ENCODE measurements at regions not wholly inside any gene's neighbourhood (a gene's known extent, or its start where the extent isn't known, plus 50 kb on each side); places are given as distances from the start of the nearest gene placed in this dataset.
"Not testable (repeated sequence)": the region's sequence is repeated elsewhere in the genome, so short reads cannot be mapped to it uniquely, and the experiment has no call there.

- ChIA-PET CTCF (no interaction called here), POLR2A (no interaction called here)
- H3K27me3 Mint-ChIP-seq (ENCODE audit: low read depth): no peaks in the 10 kb centered on the region
- H3K27ac Mint-ChIP-seq: no peak overlapping the region
- TF ChIP-seq E2F1 (CRISPR knock-in tag; IDR thresholded peaks at IDR 0.05) (no peak), ZNF219 (CRISPR knock-in tag; IDR thresholded peaks at IDR 0.05; ENCODE audit: borderline replicate concordance) (no peak), MXD4 (CRISPR knock-in tag; IDR thresholded peaks at IDR 0.05; ENCODE audit: borderline replicate concordance) (no peak), ATF1 (CRISPR knock-in tag; IDR thresholded peaks at IDR 0.05) (no peak), ZNF423 (CRISPR knock-in tag; IDR thresholded peaks at IDR 0.05) (no peak)
- TF ChIP-seq, protein P1, sequence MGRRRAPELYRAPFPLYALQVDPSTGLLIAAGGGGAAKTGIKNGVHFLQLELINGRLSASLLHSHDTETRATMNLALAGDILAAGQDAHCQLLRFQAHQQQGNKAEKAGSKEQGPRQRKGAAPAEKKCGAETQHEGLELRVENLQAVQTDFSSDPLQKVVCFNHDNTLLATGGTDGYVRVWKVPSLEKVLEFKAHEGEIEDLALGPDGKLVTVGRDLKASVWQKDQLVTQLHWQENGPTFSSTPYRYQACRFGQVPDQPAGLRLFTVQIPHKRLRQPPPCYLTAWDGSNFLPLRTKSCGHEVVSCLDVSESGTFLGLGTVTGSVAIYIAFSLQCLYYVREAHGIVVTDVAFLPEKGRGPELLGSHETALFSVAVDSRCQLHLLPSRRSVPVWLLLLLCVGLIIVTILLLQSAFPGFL (CRISPR knock-in tag; IDR thresholded peaks at IDR 0.05; ENCODE audit: borderline replicate concordance): no peak
- TF ChIP-seq, protein P2, sequence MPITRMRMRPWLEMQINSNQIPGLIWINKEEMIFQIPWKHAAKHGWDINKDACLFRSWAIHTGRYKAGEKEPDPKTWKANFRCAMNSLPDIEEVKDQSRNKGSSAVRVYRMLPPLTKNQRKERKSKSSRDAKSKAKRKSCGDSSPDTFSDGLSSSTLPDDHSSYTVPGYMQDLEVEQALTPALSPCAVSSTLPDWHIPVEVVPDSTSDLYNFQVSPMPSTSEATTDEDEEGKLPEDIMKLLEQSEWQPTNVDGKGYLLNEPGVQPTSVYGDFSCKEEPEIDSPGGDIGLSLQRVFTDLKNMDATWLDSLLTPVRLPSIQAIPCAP (CRISPR knock-in tag; IDR thresholded peaks at IDR 0.05): no peak
- no peak for ATAC-seq
- no peaks in the 10 kb centered on the region for H3K4me1 Mint-ChIP-seq
- no peaks in the 10 kb centered on the region for H3K36me3 Mint-ChIP-seq
- DNase-seq (ENCODE audit: low spot score): no peak
- no peaks in the 10 kb centered on the region for H3K9me3 Mint-ChIP-seq
- H3K4me3 Mint-ChIP-seq: no peak overlapping the region
Measured at GRCh38 chr5:93219641-93220145, 361.3 kb downstream of the NR2F1-AS1 start.

DNA sequence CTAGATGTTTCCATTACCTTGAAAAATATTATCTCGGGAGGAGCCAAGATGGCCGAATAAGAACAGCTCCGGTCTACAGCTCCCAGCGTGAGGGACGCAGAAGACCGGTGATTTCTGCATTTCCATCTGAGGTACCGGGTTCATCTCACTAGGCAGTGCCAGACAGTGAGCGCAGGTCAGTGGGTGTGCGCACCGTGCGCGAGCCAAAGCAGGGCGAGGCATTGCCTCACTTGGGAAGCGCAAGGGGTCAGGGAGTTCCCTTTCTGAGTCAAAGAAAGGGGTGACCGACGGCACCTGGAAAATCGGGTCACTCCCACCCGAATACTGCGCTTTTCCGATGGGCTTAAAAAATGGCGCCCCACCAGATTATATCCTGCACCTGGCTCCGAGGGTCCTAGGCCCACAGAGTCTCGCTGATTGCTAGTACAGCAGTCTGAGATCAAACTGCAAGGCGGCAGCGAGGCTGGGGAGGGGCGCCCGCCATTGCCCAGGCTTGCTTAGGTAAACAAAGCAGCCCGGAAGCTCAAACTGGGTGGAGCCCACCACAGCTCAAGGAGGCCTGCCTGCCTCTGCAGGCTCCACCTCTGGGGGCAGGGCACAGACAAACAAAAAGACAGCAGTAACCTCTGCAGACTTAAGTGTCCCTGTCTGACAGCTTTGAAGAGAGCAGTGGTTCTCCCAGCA lies 367.8 kb downstream of the NR2F1-AS1 start:
- ATAC-seq; H3K9me3 Mint-ChIP-seq; H3K4me3 Mint-ChIP-seq; H3K4me1 Mint-ChIP-seq; POLR2A ChIA-PET; H3K27ac Mint-ChIP-seq; DNase-seq (ENCODE audit: low spot score); H3K36me3 Mint-ChIP-seq; H3K27me3 Mint-ChIP-seq (ENCODE audit: low read depth): not testable (repeated sequence)
- CTCF ChIA-PET: interaction anchor here (0.7 kb wide), 1 partner anchor 80 kb away, joined by 3 read pairs; no protein-coding TSS in a partner anchor

DNA sequence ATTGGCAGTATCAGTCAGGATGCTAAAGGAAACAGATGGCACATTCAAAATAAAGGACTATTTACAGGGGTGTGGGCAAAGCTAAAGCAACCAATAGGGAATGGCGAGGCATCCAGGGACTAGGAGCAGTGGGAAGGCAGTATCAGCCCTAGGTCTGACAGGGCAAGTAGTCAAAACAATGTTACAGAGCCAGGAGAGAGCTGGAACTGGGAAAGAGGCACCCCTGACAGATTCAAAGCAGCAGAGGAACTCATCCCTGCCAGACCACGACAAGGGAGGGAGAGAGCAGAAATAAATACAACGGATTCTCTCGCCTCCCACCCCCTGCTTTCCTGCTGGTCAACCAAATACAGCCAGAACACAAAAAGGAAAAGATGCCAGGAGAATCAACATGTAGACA lies 371.5 kb downstream of the NR2F1-AS1 start:
- Mint-ChIP-seq H3K4me3 (no peak overlapping the region), H3K27ac (no peak overlapping the region), H3K36me3 (no peaks in the 10 kb centered on the region), H3K27me3 (ENCODE audit: low read depth) (no peaks in the 10 kb centered on the region), H3K9me3 (no peaks in the 10 kb centered on the region), H3K4me1 (peaks cover 8% of the 10 kb centered on the region)
- ChIA-PET CTCF (no interaction called here), POLR2A (no interaction called here)
- no peak for DNase-seq (ENCODE audit: low spot score)
- ATAC-seq: no peak
- TF ChIP-seq ETV6 (CRISPR knock-in tag; IDR thresholded peaks at IDR 0.05) (no peak), IRF2 (CRISPR knock-in tag; IDR thresholded peaks at IDR 0.05; ENCODE audit: borderline replicate concordance, low read depth) (no peak), NFATC4 (CRISPR knock-in tag; IDR thresholded peaks at IDR 0.05) (no peak), FOXJ3 (CRISPR knock-in tag; IDR thresholded peaks at IDR 0.05; ENCODE audit: borderline replicate concordance) (no peak), ZNF396 (CRISPR knock-in tag; IDR thresholded peaks at IDR 0.05; ENCODE audit: borderline replicate concordance) (no peak)
- TF ChIP-seq, protein P3, sequence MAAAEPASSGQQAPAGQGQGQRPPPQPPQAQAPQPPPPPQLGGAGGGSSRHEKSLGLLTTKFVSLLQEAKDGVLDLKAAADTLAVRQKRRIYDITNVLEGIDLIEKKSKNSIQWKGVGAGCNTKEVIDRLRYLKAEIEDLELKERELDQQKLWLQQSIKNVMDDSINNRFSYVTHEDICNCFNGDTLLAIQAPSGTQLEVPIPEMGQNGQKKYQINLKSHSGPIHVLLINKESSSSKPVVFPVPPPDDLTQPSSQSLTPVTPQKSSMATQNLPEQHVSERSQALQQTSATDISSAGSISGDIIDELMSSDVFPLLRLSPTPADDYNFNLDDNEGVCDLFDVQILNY (CRISPR knock-in tag; IDR thresholded peaks at IDR 0.05): no peak

- Mint-ChIP-seq H3K36me3 (no peaks in the 10 kb centered on the region), H3K27me3 (ENCODE audit: low read depth) (no peaks in the 10 kb centered on the region), H3K27ac (no peak overlapping the region), H3K9me3 (no peaks in the 10 kb centered on the region), H3K4me3 (no peak overlapping the region), H3K4me1 (peaks cover 8% of the 10 kb centered on the region)
- DNase-seq (ENCODE audit: low spot score) (no peak), ATAC-seq (no peak)
- ChIA-PET POLR2A (no interaction called here), CTCF (no interaction called here)
- TF ChIP-seq, protein P4, sequence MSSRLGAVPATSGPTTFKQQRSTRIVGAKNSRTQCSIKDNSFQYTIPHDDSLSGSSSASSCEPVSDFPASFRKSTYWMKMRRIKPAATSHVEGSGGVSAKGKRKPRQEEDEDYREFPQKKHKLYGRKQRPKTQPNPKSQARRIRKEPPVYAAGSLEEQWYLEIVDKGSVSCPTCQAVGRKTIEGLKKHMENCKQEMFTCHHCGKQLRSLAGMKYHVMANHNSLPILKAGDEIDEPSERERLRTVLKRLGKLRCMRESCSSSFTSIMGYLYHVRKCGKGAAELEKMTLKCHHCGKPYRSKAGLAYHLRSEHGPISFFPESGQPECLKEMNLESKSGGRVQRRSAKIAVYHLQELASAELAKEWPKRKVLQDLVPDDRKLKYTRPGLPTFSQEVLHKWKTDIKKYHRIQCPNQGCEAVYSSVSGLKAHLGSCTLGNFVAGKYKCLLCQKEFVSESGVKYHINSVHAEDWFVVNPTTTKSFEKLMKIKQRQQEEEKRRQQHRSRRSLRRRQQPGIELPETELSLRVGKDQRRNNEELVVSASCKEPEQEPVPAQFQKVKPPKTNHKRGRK (CRISPR knock-in tag; IDR thresholded peaks at IDR 0.05; ENCODE audit: borderline replicate concordance): no peak
- TF ChIP-seq, protein P5, sequence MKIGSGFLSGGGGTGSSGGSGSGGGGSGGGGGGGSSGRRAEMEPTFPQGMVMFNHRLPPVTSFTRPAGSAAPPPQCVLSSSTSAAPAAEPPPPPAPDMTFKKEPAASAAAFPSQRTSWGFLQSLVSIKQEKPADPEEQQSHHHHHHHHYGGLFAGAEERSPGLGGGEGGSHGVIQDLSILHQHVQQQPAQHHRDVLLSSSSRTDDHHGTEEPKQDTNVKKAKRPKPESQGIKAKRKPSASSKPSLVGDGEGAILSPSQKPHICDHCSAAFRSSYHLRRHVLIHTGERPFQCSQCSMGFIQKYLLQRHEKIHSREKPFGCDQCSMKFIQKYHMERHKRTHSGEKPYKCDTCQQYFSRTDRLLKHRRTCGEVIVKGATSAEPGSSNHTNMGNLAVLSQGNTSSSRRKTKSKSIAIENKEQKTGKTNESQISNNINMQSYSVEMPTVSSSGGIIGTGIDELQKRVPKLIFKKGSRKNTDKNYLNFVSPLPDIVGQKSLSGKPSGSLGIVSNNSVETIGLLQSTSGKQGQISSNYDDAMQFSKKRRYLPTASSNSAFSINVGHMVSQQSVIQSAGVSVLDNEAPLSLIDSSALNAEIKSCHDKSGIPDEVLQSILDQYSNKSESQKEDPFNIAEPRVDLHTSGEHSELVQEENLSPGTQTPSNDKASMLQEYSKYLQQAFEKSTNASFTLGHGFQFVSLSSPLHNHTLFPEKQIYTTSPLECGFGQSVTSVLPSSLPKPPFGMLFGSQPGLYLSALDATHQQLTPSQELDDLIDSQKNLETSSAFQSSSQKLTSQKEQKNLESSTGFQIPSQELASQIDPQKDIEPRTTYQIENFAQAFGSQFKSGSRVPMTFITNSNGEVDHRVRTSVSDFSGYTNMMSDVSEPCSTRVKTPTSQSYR (CRISPR knock-in tag; IDR thresholded peaks at IDR 0.05): no peak
- TF ChIP-seq ZNF263 (CRISPR knock-in tag; IDR thresholded peaks at IDR 0.05; ENCODE audit: low read depth): no peak
- no peak for TF ChIP-seq ELF4 (CRISPR knock-in tag; IDR thresholded peaks at IDR 0.05; ENCODE audit: low read depth)
- no peak for TF ChIP-seq NR3C1 (CRISPR knock-in tag; conservative IDR thresholded peaks at IDR 0.05; ENCODE audit: low read depth)
- no peak for TF ChIP-seq USF2 (CRISPR knock-in tag; IDR thresholded peaks at IDR 0.05)
Measured at GRCh38 chr5:93208141-93208751, 372.8 kb downstream of the NR2F1-AS1 start.
